Thyroid gland (tissue), 4 donors: ENCODE measurements at regions not wholly inside any gene's neighbourhood (a gene's known extent, or its start where the extent isn't known, plus 50 kb on each side); places are given as distances from the start of the nearest gene placed in this dataset.

Experiments used
- CTCF ChIP-seq, 6 experiments: fragments of 200-600 bp in 3 of 6; fragments of 450-650 bp in 3 of 6; sonication (generic) in 3 of 6; IDR thresholded peaks; one replicate each; pipeline ENCODE4 v1.5.1; 2016 to 2019; ENCODE audit warnings: antibody characterized with exemption in 6 of 6, mild to moderate bottlenecking in 2 of 6, inconsistent platforms in 1 of 6, moderate library complexity in 1 of 6
- POLR2A ChIP-seq, 2 donors: fragments of 450-650 bp; IDR thresholded peaks; one replicate each; pipeline ENCODE4 v1.6.1; 2017; ENCODE audit warnings: antibody characterized with exemption in 2 of 2, mild to moderate bottlenecking in 2 of 2, moderate library complexity in 1 of 2

- TF ChIP-seq POLR2A (IDR thresholded peaks at IDR 0.05) (no peak), CTCF (IDR thresholded peaks at IDR 0.05) (no peak)
Measured at GRCh38 chr15:98324341-98324970, 323.9 kb upstream of the IGF1R start.
